Choroid plexus epithelial cell (primary cell): ENCODE measurements at regions not wholly inside any gene's neighbourhood (a gene's known extent, or its start where the extent isn't known, plus 50 kb on each side); places are given as distances from the start of the nearest gene placed in this dataset.
A peak's percentile ranks its signal among the peaks of the same experiment; 100 is the strongest.

Source experiments
- DNase-seq: peaks from one replicate; pipeline ENCODE4 v3.0.0-alpha.2; 2010; ENCODE audit warnings: low read depth
- H3K4me3 ChIP-seq: 2 replicates; pipeline ENCODE4 v1.5.1; 2011; ENCODE audit warnings: low read depth, mild to moderate bottlenecking, control low read depth, low read length, moderate library complexity
- TF ChIP-seq, protein P1 (sequence below): conservative IDR thresholded peaks from 2 replicates; pipeline ENCODE4 v1.5.1; 2011; ENCODE audit warnings: low read depth, mild to moderate bottlenecking, control low read depth, inconsistent platforms, low read length, moderate library complexity

- H3K4me3 ChIP-seq = no peak overlapping the region
- no peak for DNase-seq
- TF ChIP-seq, protein P1, sequence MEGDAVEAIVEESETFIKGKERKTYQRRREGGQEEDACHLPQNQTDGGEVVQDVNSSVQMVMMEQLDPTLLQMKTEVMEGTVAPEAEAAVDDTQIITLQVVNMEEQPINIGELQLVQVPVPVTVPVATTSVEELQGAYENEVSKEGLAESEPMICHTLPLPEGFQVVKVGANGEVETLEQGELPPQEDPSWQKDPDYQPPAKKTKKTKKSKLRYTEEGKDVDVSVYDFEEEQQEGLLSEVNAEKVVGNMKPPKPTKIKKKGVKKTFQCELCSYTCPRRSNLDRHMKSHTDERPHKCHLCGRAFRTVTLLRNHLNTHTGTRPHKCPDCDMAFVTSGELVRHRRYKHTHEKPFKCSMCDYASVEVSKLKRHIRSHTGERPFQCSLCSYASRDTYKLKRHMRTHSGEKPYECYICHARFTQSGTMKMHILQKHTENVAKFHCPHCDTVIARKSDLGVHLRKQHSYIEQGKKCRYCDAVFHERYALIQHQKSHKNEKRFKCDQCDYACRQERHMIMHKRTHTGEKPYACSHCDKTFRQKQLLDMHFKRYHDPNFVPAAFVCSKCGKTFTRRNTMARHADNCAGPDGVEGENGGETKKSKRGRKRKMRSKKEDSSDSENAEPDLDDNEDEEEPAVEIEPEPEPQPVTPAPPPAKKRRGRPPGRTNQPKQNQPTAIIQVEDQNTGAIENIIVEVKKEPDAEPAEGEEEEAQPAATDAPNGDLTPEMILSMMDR = no peak
These were observed 60.5 kb upstream of the KCNG1 start for GRCh38 chr20:51083447-51083846.

- H3K4me3 ChIP-seq = no peak overlapping the region
- no peak for DNase-seq
- TF ChIP-seq, protein P1 = no peak
These were observed 60.1 kb upstream of the KCNG1 start for GRCh38 chr20:51082988-51083387.

GRCh38 chr20:51080516-51080915 lies 57.6 kb upstream of the KCNG1 start:
- TF ChIP-seq, protein P1 = no peak
- no peak for DNase-seq
- H3K4me3 ChIP-seq = no peak overlapping the region

- no peak for DNase-seq
- H3K4me3 ChIP-seq = no peak overlapping the region
- TF ChIP-seq, protein P1 = no peak
These were observed 56.6 kb upstream of the KCNG1 start for GRCh38 chr20:51079488-51079887.

- TF ChIP-seq, protein P1 = no peak
- H3K4me3 ChIP-seq = no peak overlapping the region
- no peak for DNase-seq
These were observed 54.8 kb upstream of the KCNG1 start for GRCh38 chr20:51077686-51078060.

DNA sequence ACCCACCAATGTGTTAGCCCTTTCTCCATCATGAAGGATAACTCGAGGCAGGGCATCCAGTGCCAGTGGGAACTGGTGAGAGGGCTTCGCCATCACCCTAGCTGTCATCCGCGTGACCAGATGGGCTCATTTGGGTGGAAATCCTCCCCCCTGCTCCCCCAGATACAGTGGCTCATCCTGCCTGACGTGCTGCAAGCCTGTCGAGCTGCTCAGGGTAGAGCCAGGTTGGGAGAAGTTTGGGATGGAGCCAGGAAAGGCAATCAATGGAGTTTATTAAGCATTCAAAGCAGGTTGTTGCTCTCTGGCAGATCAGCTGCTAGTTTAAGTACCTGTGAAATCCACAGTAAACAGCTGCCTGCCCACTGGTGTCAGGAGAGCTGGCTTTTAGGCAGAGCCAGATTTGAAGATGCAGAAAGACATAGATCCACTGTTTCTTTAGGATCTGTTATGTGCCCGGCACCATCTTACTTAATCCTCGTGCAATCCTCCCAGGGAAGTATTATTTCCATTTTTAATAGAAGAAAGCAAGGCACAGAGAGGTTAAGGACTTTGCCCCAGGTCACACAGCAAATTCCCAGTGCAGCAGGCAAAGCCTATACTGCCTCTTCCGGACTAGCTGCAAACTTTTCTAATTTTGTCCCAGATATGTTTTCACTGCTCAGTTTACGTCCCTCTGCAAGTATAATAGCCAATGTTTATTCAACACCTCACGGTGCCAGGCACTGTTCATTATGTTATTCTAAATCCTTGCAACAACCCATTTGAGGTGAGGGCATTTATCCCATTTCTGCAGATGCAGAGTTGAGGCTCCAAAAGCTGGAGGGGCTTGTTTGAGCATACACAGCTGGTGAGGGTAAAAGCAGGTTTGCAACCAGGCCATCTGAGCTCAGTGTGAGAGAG lies 54.1 kb upstream of the KCNG1 start:
- TF ChIP-seq, protein P1 = peak; percentile 32
- no peak overlapping the region for H3K4me3 ChIP-seq
- no peak for DNase-seq

- no peak for DNase-seq
- TF ChIP-seq, protein P1 = no peak
- no peak overlapping the region for H3K4me3 ChIP-seq
These were observed 51.2 kb upstream of the KCNG1 start for GRCh38 chr20:51074062-51074461.
